ENCODE measurements at regions not wholly inside any gene's neighbourhood (a gene's known extent, or its start where the extent isn't known, plus 50 kb on each side); places are given as distances from the start of the nearest gene placed in this dataset.

DNA sequence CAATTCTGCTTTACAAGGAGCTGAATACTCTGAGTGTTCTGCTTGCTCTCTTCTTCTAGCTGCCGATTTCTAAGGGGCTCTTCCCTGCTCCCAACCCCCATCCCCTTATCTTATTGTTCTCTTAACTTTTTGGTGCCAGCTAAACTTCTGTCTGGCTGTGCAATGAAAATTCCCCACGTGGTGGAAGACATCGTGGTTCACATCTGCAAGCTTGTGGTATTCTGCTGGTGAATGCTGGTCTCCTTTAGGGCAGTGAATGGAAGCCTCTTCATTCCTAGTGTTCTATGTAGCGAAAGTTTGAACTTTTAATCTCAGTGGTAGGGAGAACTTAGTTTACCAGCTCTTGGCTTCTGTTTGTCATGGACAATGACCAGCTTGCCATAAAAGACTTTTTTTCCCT lies 406.0 kb upstream of the ZEB2 start:
- DNase-seq, result no peak
- Histone ChIP-seq H3K36me3 (no peaks in the 10 kb centered on the region), H3K27me3 (ENCODE audit: insufficient read depth, low read depth, severe bottlenecking) (no peaks in the 10 kb centered on the region), H3K9me3 (ENCODE audit: severe bottlenecking) (no peaks in the 10 kb centered on the region), H3K27ac (no peak overlapping the region), H3K4me3 (ENCODE audit: low read depth, low read length) (no peak overlapping the region)
- TF ChIP-seq, protein P1, sequence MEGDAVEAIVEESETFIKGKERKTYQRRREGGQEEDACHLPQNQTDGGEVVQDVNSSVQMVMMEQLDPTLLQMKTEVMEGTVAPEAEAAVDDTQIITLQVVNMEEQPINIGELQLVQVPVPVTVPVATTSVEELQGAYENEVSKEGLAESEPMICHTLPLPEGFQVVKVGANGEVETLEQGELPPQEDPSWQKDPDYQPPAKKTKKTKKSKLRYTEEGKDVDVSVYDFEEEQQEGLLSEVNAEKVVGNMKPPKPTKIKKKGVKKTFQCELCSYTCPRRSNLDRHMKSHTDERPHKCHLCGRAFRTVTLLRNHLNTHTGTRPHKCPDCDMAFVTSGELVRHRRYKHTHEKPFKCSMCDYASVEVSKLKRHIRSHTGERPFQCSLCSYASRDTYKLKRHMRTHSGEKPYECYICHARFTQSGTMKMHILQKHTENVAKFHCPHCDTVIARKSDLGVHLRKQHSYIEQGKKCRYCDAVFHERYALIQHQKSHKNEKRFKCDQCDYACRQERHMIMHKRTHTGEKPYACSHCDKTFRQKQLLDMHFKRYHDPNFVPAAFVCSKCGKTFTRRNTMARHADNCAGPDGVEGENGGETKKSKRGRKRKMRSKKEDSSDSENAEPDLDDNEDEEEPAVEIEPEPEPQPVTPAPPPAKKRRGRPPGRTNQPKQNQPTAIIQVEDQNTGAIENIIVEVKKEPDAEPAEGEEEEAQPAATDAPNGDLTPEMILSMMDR (IDR thresholded peaks at IDR 0.05; ENCODE audit: low read depth, low read length), result no peak

DNA sequence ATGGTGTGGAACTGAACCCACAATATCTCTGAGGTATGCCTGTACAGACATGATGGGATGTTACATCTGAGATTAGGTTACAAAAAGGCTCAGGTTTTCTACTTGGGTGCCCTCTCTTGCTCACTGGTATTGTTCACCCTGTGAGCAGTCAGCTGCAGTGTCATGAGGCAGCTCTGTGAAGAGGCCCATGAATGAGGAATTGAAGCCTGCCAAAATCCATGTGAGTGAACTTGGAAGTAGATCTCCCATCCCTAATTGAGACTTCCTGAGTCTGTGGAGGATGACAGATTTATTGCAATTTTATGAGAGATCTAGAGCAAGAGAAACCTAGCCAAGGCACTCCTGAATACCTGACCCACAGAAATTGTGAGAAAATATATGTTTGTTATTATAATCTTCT lies 404.9 kb upstream of the ZEB2 start:
- TF ChIP-seq, protein P1 (IDR thresholded peaks at IDR 0.05; ENCODE audit: low read depth, low read length), result no peak
- no peak overlapping the region for H3K27ac ChIP-seq
- no peak overlapping the region for H3K4me3 ChIP-seq (ENCODE audit: low read depth, low read length)
- H3K9me3 ChIP-seq (ENCODE audit: severe bottlenecking), result no peaks in the 10 kb centered on the region
- DNase-seq, result no peak
- no peaks in the 10 kb centered on the region for H3K36me3 ChIP-seq
- no peaks in the 10 kb centered on the region for H3K27me3 ChIP-seq (ENCODE audit: insufficient read depth, low read depth, severe bottlenecking)

DNA sequence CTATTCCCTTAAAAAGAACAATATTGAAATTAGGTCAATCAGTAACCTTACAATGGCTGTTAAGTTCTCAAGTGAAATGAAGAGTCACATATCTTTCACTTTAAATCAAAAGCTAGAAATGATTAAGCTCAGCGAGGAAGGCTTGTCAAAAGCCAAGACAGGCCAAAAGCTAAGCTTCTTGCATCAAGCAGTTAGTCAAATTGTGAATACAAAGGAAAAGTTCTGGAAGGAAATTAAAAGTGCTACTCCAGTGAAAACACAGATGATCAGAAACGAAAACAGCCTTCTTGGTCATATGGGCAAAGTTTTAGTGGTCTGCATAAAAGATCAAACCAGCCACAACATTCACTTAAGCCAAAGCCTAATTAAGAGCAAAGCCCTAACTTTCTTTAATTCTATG lies 402.6 kb upstream of the ZEB2 start:
- H3K9me3 ChIP-seq (ENCODE audit: severe bottlenecking), result no peaks in the 10 kb centered on the region
- no peaks in the 10 kb centered on the region for H3K27me3 ChIP-seq (ENCODE audit: insufficient read depth, low read depth, severe bottlenecking)
- TF ChIP-seq, protein P1 (IDR thresholded peaks at IDR 0.05; ENCODE audit: low read depth, low read length), result no peak
- no peak overlapping the region for H3K4me3 ChIP-seq (ENCODE audit: low read depth, low read length)
- H3K36me3 ChIP-seq, result no peaks in the 10 kb centered on the region
- H3K27ac ChIP-seq, result no peak overlapping the region
- DNase-seq, result no peak

DNA sequence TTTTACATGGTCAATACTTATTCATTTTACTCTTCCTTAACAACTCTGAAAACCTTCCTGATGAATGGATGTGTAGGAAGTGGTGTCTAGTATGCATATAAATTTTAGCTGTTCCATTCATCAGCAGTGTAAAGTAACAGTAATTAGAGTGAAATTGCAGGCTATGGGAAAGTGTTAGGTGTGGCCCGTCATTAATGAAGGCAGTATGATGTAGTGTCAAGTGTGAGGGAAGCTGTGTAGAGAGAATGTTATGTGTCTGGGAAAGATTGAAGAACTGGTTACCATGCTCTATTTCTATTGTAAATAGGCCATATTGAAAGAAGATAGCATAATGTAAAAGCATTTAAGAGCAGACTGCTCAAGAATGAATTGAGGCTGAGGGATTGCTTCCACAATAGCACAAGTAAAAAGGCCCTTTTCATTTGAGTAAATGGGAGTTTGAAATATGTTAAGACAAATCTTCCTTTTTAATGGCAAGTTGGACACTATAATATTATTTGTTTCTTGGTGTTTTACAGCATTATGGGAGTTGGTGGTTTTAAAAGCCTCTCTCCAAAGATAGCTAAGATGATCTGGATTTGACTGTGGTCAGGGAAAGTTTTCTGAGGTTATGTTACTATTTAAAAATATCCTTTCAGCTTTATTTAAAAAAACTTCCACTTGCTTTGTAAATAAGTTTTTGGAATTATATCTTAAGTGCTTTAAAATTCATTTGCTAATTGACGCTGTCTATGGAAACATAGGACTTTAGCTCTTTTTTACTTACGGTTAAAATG lies 401.0 kb upstream of the ZEB2 start:
- TF ChIP-seq, protein P1 (IDR thresholded peaks at IDR 0.05; ENCODE audit: low read depth, low read length), result no peak
- Histone ChIP-seq H3K4me3 (ENCODE audit: low read depth, low read length) (no peak overlapping the region), H3K27ac (no peak overlapping the region), H3K27me3 (ENCODE audit: insufficient read depth, low read depth, severe bottlenecking) (no peaks in the 10 kb centered on the region), H3K36me3 (no peaks in the 10 kb centered on the region), H3K9me3 (ENCODE audit: severe bottlenecking) (no peaks in the 10 kb centered on the region)
- no peak for DNase-seq

DNA sequence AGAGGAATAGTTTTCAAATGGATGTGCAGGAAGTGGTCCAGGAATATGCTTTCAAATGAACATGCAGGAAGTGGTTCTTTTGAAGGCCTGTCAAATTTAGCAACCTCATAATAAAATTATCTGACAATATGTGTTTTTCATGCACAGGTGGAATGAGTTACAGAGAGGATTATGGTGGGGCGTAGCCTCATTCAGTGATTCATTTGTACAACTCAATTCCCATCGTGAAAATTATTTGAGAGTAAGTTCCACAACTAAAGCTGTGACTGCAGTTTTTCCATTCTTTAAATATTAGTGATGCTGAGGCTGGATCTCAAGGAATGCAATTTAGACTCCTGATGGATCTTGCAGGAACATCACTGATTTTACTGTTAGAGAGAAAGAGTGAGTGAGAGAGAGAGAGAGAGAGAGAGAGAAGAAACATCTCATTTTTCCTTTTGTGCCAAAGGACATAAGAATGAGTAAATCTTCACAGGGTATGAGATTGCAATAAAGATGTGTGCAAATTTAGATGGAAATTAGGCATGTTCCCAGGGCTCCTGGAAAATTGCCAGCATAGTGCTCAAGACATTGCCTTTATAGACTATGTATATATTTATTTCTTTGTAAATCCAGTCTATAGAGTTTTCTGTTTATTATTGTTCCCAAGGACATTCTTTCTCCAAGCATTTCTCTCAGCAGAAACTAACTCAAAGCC lies 394.9 kb upstream of the ZEB2 start:
- Histone ChIP-seq H3K4me3 (ENCODE audit: low read depth, low read length) (no peak overlapping the region), H3K36me3 (no peaks in the 10 kb centered on the region), H3K27me3 (ENCODE audit: insufficient read depth, low read depth, severe bottlenecking) (no peaks in the 10 kb centered on the region), H3K9me3 (ENCODE audit: severe bottlenecking) (no peaks in the 10 kb centered on the region), H3K27ac (no peak overlapping the region)
- DNase-seq, result no peak
- TF ChIP-seq, protein P1 (IDR thresholded peaks at IDR 0.05; ENCODE audit: low read depth, low read length), result no peak

Data from WERI-Rb-1 (cell line).